MM.1S (cell line): ENCODE measurements at regions not wholly inside any gene's neighbourhood (a gene's known extent, or its start where the extent isn't known, plus 50 kb on each side); places are given as distances from the start of the nearest gene placed in this dataset.

Experiments
- DNase-seq: peaks from one replicate; pipeline ENCODE4 v3.0.0-alpha.2; 2015
- H2AFZ ChIP-seq: fragments of 300-600 bp; sonication (generic); 2 replicates; pipeline ENCODE4 v1.6.0; 2016; ENCODE audit warnings: antibody characterized with exemption, low read length
- H3F3A ChIP-seq: fragments of 300-600 bp; sonication (generic); 2 replicates; pipeline ENCODE4 v1.6.1; 2016; ENCODE audit warnings: mild to moderate bottlenecking, antibody characterized with exemption, low read length, moderate library complexity, mixed read lengths; ENCODE audit not compliant: insufficient read depth
- H3K27ac ChIP-seq: fragments of 300-600 bp; sonication (generic); 2 replicates; pipeline ENCODE4 v1.5.1; 2016; ENCODE audit warnings: mild to moderate bottlenecking, low read length
- H3K27me3 ChIP-seq: fragments of 300-600 bp; sonication (generic); replicated peaks from 2 replicates; pipeline ENCODE4 v1.6.0; 2016; ENCODE audit warnings: low read length; ENCODE audit not compliant: insufficient read depth
- H3K36me3 ChIP-seq: fragments of 300-600 bp; sonication (generic); replicated peaks from 2 replicates; pipeline ENCODE4 v1.6.1; 2016; ENCODE audit warnings: mild to moderate bottlenecking, low read length, mixed read lengths; ENCODE audit not compliant: insufficient read depth
- H3K4me1 ChIP-seq: fragments of 300-600 bp; sonication (generic); 2 replicates; pipeline ENCODE4 v1.6.1; 2016; ENCODE audit warnings: low read length, mixed read lengths
- H3K4me2 ChIP-seq: fragments of 300-600 bp; sonication (generic); 2 replicates; pipeline ENCODE4 v1.6.0; 2016; ENCODE audit warnings: low read depth, low read length
- H3K4me3 ChIP-seq: fragments of 300-600 bp; sonication (generic); 2 replicates; pipeline ENCODE4 v1.5.1; 2016; ENCODE audit warnings: low read length, mixed read lengths
- H3K79me2 ChIP-seq: fragments of 300-600 bp; sonication (generic); 2 replicates; pipeline ENCODE4 v1.6.1; 2016; ENCODE audit warnings: mixed run types, low read length, mixed read lengths
- H3K9ac ChIP-seq: fragments of 300-600 bp; sonication (generic); 2 replicates; pipeline ENCODE4 v1.6.1; 2016; ENCODE audit warnings: low read length, mixed read lengths
- H3K9me2 ChIP-seq: fragments of 300-600 bp; sonication (generic); replicated peaks from 2 replicates; pipeline ENCODE4 v1.6.1; 2016; ENCODE audit warnings: mild to moderate bottlenecking, low read length, mixed read lengths; ENCODE audit not compliant: insufficient read depth
- H3K9me3 ChIP-seq: fragments of 300-600 bp; sonication (generic); replicated peaks from 2 replicates; pipeline ENCODE4 v1.6.1; 2016; ENCODE audit warnings: mild to moderate bottlenecking, low read length, mixed read lengths; ENCODE audit not compliant: insufficient read depth
- H4K20me1 ChIP-seq: fragments of 300-600 bp; sonication (generic); 2 replicates; pipeline ENCODE4 v1.6.1; 2016; ENCODE audit warnings: mild to moderate bottlenecking, low read length, moderate library complexity, mixed read lengths; ENCODE audit not compliant: insufficient read depth
- EZH2 ChIP-seq: fragments of 300-600 bp; sonication (generic); optimal IDR thresholded peaks from 2 replicates; pipeline ENCODE3; 2017; ENCODE audit warnings: low read depth, mild to moderate bottlenecking, antibody characterized with exemption, low read length, mixed read lengths
- EZH2phosphoT487 ChIP-seq: fragments of 300-600 bp; sonication (generic); IDR thresholded peaks from 2 replicates; pipeline ENCODE4 v1.6.1; 2018; ENCODE audit warnings: antibody characterized with exemption, low read length
- TF ChIP-seq, protein P1 (sequence below): fragments of 300-600 bp; sonication (generic); IDR thresholded peaks from 2 replicates; pipeline ENCODE4 v1.5.1; 2016; ENCODE audit warnings: antibody characterized with exemption, low read length, mixed read lengths

- DNase-seq: no peak
- TF ChIP-seq, protein P1, sequence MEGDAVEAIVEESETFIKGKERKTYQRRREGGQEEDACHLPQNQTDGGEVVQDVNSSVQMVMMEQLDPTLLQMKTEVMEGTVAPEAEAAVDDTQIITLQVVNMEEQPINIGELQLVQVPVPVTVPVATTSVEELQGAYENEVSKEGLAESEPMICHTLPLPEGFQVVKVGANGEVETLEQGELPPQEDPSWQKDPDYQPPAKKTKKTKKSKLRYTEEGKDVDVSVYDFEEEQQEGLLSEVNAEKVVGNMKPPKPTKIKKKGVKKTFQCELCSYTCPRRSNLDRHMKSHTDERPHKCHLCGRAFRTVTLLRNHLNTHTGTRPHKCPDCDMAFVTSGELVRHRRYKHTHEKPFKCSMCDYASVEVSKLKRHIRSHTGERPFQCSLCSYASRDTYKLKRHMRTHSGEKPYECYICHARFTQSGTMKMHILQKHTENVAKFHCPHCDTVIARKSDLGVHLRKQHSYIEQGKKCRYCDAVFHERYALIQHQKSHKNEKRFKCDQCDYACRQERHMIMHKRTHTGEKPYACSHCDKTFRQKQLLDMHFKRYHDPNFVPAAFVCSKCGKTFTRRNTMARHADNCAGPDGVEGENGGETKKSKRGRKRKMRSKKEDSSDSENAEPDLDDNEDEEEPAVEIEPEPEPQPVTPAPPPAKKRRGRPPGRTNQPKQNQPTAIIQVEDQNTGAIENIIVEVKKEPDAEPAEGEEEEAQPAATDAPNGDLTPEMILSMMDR: no peak
- no peak for TF ChIP-seq EZH2phosphoT487
- no peak for TF ChIP-seq EZH2
- H3K27me3 ChIP-seq: no peaks in the 10 kb centered on the region
- no peak overlapping the region for H3K4me3 ChIP-seq
- H3K9me3 ChIP-seq: no peaks in the 10 kb centered on the region
- no peaks in the 10 kb centered on the region for H3K4me1 ChIP-seq
- no peaks in the 10 kb centered on the region for H3F3A ChIP-seq
- no peaks in the 10 kb centered on the region for H3K36me3 ChIP-seq
- no peak overlapping the region for H3K27ac ChIP-seq
- H3K9me2 ChIP-seq: no peaks in the 10 kb centered on the region
- no peak overlapping the region for H2AFZ ChIP-seq
- H3K4me2 ChIP-seq: no peak overlapping the region
- H4K20me1 ChIP-seq: no peaks in the 10 kb centered on the region
- H3K9ac ChIP-seq: no peak overlapping the region
- no peaks in the 10 kb centered on the region for H3K79me2 ChIP-seq
These were observed 308.9 kb upstream of the LRFN5 start for GRCh38 chr14:41297576-41298327.

GRCh38 chr14:41295734-41296133 is 310.9 kb upstream of the LRFN5 start:
- Histone ChIP-seq H3K36me3 (no peaks in the 10 kb centered on the region), H3K4me2 (no peak overlapping the region), H2AFZ (no peak overlapping the region), H3K27me3 (no peaks in the 10 kb centered on the region), H3K9me3 (no peaks in the 10 kb centered on the region), H3K9me2 (no peaks in the 10 kb centered on the region), H3K9ac (no peak overlapping the region), H4K20me1 (no peaks in the 10 kb centered on the region), H3K4me1 (no peaks in the 10 kb centered on the region), H3K4me3 (no peak overlapping the region), H3F3A (no peaks in the 10 kb centered on the region), H3K79me2 (no peaks in the 10 kb centered on the region), H3K27ac (no peak overlapping the region)
- no peak for DNase-seq
- TF ChIP-seq EZH2phosphoT487 (no peak), EZH2 (no peak)
- TF ChIP-seq, protein P1: no peak

DNA sequence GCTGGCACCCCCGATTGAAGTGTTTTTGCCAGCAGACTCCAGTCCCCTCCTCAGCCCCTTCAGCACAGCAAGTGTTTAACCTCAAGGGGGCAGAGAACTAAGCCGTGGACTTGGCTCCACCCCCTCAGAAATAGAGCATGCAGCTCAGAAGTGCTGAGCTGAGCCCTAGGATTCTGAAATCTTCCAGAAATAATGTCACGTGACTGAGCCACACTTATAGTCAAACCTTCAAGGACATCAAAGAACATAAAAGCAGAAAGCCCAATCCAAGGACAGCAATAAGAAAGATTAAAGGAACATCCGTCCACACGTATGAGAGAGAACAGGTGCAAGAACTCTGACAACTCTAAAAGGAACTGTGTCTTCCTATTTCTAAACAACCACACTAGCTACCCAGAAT is 317.7 kb upstream of the LRFN5 start:
- Histone ChIP-seq H3K36me3 (no peaks in the 10 kb centered on the region), H3F3A (no peaks in the 10 kb centered on the region), H3K4me1 (no peaks in the 10 kb centered on the region), H3K27ac (no peak overlapping the region), H4K20me1 (no peaks in the 10 kb centered on the region), H3K9me2 (no peaks in the 10 kb centered on the region), H2AFZ (no peak overlapping the region), H3K4me3 (no peak overlapping the region), H3K27me3 (no peaks in the 10 kb centered on the region), H3K79me2 (no peaks in the 10 kb centered on the region), H3K4me2 (no peak overlapping the region), H3K9me3 (no peaks in the 10 kb centered on the region), H3K9ac (no peak overlapping the region)
- no peak for DNase-seq
- TF ChIP-seq EZH2phosphoT487: no peak
- TF ChIP-seq EZH2: no peak
- TF ChIP-seq, protein P1: no peak
